GM23338 (cell line): ENCODE measurements at regions not wholly inside any gene's neighbourhood (a gene's known extent, or its start where the extent isn't known, plus 50 kb on each side); places are given as distances from the start of the nearest gene placed in this dataset.

Source experiments
- ATAC-seq: fragments of 200-7000 bp; cut with Tn5 transposase; 3 replicates; pipeline ENCODE4 v1.9.1; 2020
- DNase-seq: peaks from one replicate; pipeline ENCODE4 v3.0.0-alpha.2; 2015; ENCODE audit warnings: low spot score
- H2AFZ ChIP-seq: fragments of 200-600 bp; sonication (generic); 2 replicates; pipeline ENCODE4 v1.8.0; 2016; ENCODE audit warnings: antibody characterized with exemption, mild to moderate bottlenecking, moderate library complexity
- H3F3A ChIP-seq: fragments of 200-600 bp; sonication (generic); replicated peaks from 2 replicates; pipeline ENCODE4 v1.8.0; 2017; ENCODE audit warnings: antibody characterized with exemption, mixed run types, low read depth
- H3K27ac ChIP-seq: fragments of 200-600 bp; sonication (generic); 2 replicates; pipeline ENCODE4 v1.6.1; 2016; ENCODE audit warnings: low read depth
- H3K27me3 ChIP-seq: fragments of 200-600 bp; sonication (generic); 2 replicates; pipeline ENCODE4 v1.8.0; 2016; ENCODE audit warnings: mild to moderate bottlenecking, mixed run types, moderate library complexity; ENCODE audit not compliant: insufficient read depth
- H3K36me3 ChIP-seq: fragments of 200-600 bp; sonication (generic); 2 replicates; pipeline ENCODE4 v1.8.0; 2016; ENCODE audit warnings: mild to moderate bottlenecking; ENCODE audit not compliant: insufficient read depth
- H3K4me1 ChIP-seq: fragments of 200-600 bp; sonication (generic); 2 replicates; pipeline ENCODE4 v1.8.0; 2016; ENCODE audit warnings: mild to moderate bottlenecking, moderate library complexity; ENCODE audit not compliant: insufficient read depth
- H3K4me2 ChIP-seq: fragments of 200-600 bp; sonication (generic); 2 replicates; pipeline ENCODE4 v1.7.1; 2017; ENCODE audit warnings: mixed run types
- H3K4me3 ChIP-seq: fragments of 200-600 bp; sonication (generic); 2 replicates; pipeline ENCODE4 v1.6.1; 2016; ENCODE audit warnings: mixed run types
- H3K79me2 ChIP-seq: fragments of 200-600 bp; sonication (generic); replicated peaks from 2 replicates; pipeline ENCODE4 v1.8.0; 2017; ENCODE audit warnings: mild to moderate bottlenecking; ENCODE audit not compliant: insufficient read depth
- H3K9me2 ChIP-seq: fragments of 200-600 bp; sonication (generic); 2 replicates; pipeline ENCODE4 v1.8.0; 2017; ENCODE audit not compliant: insufficient read depth
- H4K20me1 ChIP-seq: fragments of 200-600 bp; sonication (generic); replicated peaks from 2 replicates; pipeline ENCODE4 v1.8.0; 2017; ENCODE audit warnings: mild to moderate bottlenecking; ENCODE audit not compliant: insufficient read depth
- H3K27ac Mint-ChIP-seq: 2 replicates; pipeline ENCODE4 v1.8.0; 2020; ENCODE audit warnings: inconsistent platforms, mild to moderate bottlenecking, moderate library complexity, mixed read lengths
- H3K27me3 Mint-ChIP-seq: 3 replicates; pipeline ENCODE4 v1.8.0; 2022; ENCODE audit warnings: low read depth, mild to moderate bottlenecking, moderate library complexity, mixed read lengths, inconsistent platforms; ENCODE audit not compliant: insufficient read depth, poor library complexity
- H3K36me3 Mint-ChIP-seq: 3 replicates; pipeline ENCODE4 v1.8.0; 2021; ENCODE audit warnings: low read depth, mild to moderate bottlenecking, inconsistent platforms, moderate library complexity, mixed read lengths
- H3K4me1 Mint-ChIP-seq: 3 replicates; pipeline ENCODE4 v1.8.0; 2020; ENCODE audit warnings: mild to moderate bottlenecking, inconsistent platforms, mixed read lengths
- H3K4me3 Mint-ChIP-seq: 3 replicates; pipeline ENCODE4 v1.8.0; 2021; ENCODE audit warnings: moderate library complexity, mild to moderate bottlenecking, inconsistent platforms, mixed read lengths
- H3K9me3 Mint-ChIP-seq: 3 replicates; pipeline ENCODE4 v1.8.0; 2020; ENCODE audit warnings: moderate library complexity, mild to moderate bottlenecking, inconsistent platforms, mixed read lengths
- EZH2phosphoT487 ChIP-seq: fragments of 200-600 bp; sonication (generic); IDR thresholded peaks from one replicate; pipeline ENCODE4 v1.8.1; 2018; ENCODE audit warnings: antibody characterized with exemption; ENCODE audit not compliant: unreplicated experiment
- STAT1 ChIP-seq: IDR thresholded peaks from one replicate; pipeline ENCODE4 v1.6.1; 2016; ENCODE audit warnings: antibody characterized with exemption; ENCODE audit not compliant: unreplicated experiment
- ZNF114 ChIP-seq: fragments of 250-450 bp; sonication (Bioruptor Pico); IDR thresholded peaks from 2 replicates; pipeline ENCODE4 v1.5.0; 2020; ENCODE audit warnings: mild to moderate bottlenecking, moderate library complexity
- ZNF331 ChIP-seq: fragments of 250-450 bp; sonication (Bioruptor Pico); IDR thresholded peaks from 2 replicates; pipeline ENCODE4 v1.5.0; 2020; ENCODE audit warnings: low read depth, mild to moderate bottlenecking, moderate library complexity
- TF ChIP-seq, protein P1 (sequence below): IDR thresholded peaks from one replicate; pipeline ENCODE4 v1.6.1; 2018; ENCODE audit warnings: antibody characterized with exemption; ENCODE audit not compliant: unreplicated experiment
- TF ChIP-seq, protein P2 (sequence below), 2 experiments: fragments of 200-600 bp in 1 of 2; sonication (generic) in 1 of 2; conservative IDR thresholded peaks; 2 replicates each; pipeline versions ENCODE4 v1.5.1 to v1.6.1; 2016 to 2017; ENCODE audit warnings: antibody characterized with exemption in 2 of 2, low read depth in 2 of 2, mild to moderate bottlenecking in 2 of 2, moderate library complexity in 1 of 2

DNA sequence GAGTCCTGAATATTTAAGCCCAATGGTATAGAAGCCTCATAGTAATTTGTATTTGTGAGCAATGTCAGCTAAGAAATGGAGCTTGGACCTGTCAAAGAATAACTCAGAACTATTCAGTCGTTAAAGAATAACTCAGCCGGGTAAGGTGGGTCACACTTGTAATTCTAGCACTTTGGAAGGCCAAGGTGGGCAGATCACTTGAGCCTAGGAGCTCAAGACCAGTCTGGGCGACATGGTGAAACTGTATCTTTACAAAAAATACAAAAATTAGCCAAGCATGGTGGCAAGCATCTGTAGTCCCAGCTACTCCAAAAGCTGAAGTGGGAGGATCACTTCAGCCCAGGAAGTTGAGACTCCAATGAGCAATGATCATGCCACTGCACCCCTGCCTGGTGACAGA lies 1526.5 kb downstream of the LRRC4C start (continued):
- TF ChIP-seq, protein P1, sequence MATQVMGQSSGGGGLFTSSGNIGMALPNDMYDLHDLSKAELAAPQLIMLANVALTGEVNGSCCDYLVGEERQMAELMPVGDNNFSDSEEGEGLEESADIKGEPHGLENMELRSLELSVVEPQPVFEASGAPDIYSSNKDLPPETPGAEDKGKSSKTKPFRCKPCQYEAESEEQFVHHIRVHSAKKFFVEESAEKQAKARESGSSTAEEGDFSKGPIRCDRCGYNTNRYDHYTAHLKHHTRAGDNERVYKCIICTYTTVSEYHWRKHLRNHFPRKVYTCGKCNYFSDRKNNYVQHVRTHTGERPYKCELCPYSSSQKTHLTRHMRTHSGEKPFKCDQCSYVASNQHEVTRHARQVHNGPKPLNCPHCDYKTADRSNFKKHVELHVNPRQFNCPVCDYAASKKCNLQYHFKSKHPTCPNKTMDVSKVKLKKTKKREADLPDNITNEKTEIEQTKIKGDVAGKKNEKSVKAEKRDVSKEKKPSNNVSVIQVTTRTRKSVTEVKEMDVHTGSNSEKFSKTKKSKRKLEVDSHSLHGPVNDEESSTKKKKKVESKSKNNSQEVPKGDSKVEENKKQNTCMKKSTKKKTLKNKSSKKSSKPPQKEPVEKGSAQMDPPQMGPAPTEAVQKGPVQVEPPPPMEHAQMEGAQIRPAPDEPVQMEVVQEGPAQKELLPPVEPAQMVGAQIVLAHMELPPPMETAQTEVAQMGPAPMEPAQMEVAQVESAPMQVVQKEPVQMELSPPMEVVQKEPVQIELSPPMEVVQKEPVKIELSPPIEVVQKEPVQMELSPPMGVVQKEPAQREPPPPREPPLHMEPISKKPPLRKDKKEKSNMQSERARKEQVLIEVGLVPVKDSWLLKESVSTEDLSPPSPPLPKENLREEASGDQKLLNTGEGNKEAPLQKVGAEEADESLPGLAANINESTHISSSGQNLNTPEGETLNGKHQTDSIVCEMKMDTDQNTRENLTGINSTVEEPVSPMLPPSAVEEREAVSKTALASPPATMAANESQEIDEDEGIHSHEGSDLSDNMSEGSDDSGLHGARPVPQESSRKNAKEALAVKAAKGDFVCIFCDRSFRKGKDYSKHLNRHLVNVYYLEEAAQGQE = no peak

DNA sequence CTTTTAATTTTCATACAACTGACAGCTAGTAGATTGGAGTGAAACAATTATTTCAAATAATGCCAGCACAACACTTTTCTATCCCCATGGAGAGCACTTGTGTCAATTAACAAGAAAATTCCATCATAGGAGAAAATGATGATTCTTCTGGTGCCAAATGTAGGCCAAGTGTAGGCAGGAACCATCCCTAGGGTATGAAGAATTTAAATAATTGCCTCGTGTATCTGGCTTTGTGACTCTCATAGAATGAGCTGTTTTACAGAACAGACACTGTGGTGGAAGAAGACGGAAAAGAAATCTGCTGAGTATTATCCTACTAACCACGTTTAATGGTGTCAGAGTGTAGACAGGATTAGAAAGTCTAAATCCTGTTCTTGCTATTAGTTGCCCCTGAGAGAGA lies 1542.2 kb downstream of the LRRC4C start:
- no peak overlapping the region for H3K27ac ChIP-seq
- ATAC-seq = no peak
- Mint-ChIP-seq H3K27me3 (peaks cover 2% of the 10 kb centered on the region), H3K36me3 (peaks cover 13% of the 10 kb centered on the region), H3K9me3 (peaks cover 26% of the 10 kb centered on the region), H3K4me1 (no peaks in the 10 kb centered on the region), H3K27ac (no peak overlapping the region), H3K4me3 (no peak overlapping the region)
- no peak overlapping the region for H2AFZ ChIP-seq
- DNase-seq = no peak
- no peaks in the 10 kb centered on the region; the same call in 1 of the 2 replicates for H3K9me2 ChIP-seq
- TF ChIP-seq STAT1 (no peak), ZNF114 (CRISPR knock-in tag) (no peak), ZNF331 (no peak)
- TF ChIP-seq, protein P1 = no peak
- H4K20me1 ChIP-seq = no peaks in the 10 kb centered on the region
- H3K4me3 ChIP-seq = no peak overlapping the region
- H3K27me3 ChIP-seq = no peaks in the 10 kb centered on the region
- H3K4me1 ChIP-seq = no peaks in the 10 kb centered on the region
- H3K36me3 ChIP-seq = no peaks in the 10 kb centered on the region; the same call in 1 of the 2 replicates
- no peak overlapping the region for H3K4me2 ChIP-seq
- H3F3A ChIP-seq = no peaks in the 10 kb centered on the region
- no peaks in the 10 kb centered on the region for H3K79me2 ChIP-seq

DNA sequence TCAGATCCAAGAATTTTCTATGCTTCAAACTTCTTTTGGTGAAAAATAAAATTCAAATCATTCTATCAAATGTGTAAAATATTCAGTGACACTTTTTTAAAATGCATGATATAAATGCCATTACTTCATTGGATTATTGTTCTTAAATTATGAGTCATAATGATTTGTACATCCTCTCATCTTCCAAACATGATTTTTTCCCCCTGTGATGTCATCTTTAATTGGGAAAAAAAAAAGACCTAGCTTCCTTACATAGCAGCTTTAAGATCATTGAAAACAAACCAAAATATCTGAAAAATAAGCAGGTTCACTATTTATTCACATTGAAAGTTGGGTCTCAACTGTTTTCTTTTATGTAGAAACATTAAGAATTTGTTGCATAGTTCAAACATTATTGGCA lies 1549.4 kb downstream of the LRRC4C start:
- Mint-ChIP-seq H3K27ac (no peak overlapping the region), H3K4me1 (no peaks in the 10 kb centered on the region), H3K36me3 (no peaks in the 10 kb centered on the region), H3K4me3 (no peak overlapping the region), H3K27me3 (peaks cover 2% of the 10 kb centered on the region), H3K9me3 (peaks cover 8% of the 10 kb centered on the region)
- TF ChIP-seq, protein P1 = no peak
- TF ChIP-seq, protein P2, sequence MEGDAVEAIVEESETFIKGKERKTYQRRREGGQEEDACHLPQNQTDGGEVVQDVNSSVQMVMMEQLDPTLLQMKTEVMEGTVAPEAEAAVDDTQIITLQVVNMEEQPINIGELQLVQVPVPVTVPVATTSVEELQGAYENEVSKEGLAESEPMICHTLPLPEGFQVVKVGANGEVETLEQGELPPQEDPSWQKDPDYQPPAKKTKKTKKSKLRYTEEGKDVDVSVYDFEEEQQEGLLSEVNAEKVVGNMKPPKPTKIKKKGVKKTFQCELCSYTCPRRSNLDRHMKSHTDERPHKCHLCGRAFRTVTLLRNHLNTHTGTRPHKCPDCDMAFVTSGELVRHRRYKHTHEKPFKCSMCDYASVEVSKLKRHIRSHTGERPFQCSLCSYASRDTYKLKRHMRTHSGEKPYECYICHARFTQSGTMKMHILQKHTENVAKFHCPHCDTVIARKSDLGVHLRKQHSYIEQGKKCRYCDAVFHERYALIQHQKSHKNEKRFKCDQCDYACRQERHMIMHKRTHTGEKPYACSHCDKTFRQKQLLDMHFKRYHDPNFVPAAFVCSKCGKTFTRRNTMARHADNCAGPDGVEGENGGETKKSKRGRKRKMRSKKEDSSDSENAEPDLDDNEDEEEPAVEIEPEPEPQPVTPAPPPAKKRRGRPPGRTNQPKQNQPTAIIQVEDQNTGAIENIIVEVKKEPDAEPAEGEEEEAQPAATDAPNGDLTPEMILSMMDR (conservative IDR thresholded peaks at IDR 0.05; ENCODE audit: low read depth in 2 of 2) = no peak
- TF ChIP-seq EZH2phosphoT487 (no peak), STAT1 (no peak), ZNF331 (no peak)
- H3K4me1 ChIP-seq = no peaks in the 10 kb centered on the region
- H2AFZ ChIP-seq = no peak overlapping the region
- H3K27ac ChIP-seq = no peak overlapping the region
- H3K79me2 ChIP-seq = no peaks in the 10 kb centered on the region
- ATAC-seq (no peak), DNase-seq (no peak)
- no peaks in the 10 kb centered on the region for H3F3A ChIP-seq
- no peak overlapping the region for H3K4me2 ChIP-seq
- H3K9me2 ChIP-seq = no peaks in the 10 kb centered on the region; the same call in 1 of the 2 replicates
- H3K4me3 ChIP-seq = no peak overlapping the region
- H3K36me3 ChIP-seq = no peaks in the 10 kb centered on the region
- H3K27me3 ChIP-seq = no peaks in the 10 kb centered on the region
- no peaks in the 10 kb centered on the region for H4K20me1 ChIP-seq
